Karpas-422 (cell line): ENCODE measurements at regions not wholly inside any gene's neighbourhood (a gene's known extent, or its start where the extent isn't known, plus 50 kb on each side); places are given as distances from the start of the nearest gene placed in this dataset.

Experiments used
- DNase-seq: peaks from one replicate; pipeline ENCODE4 v3.0.0-alpha.2; 2015
- H2AFZ ChIP-seq: fragments of 200-600 bp; sonication (generic); 2 replicates; pipeline ENCODE4 v1.6.1; 2014; ENCODE audit warnings: antibody characterized with exemption, low read length, mixed read lengths
- H3K27ac ChIP-seq: fragments of 200-600 bp; sonication (generic); 2 replicates; pipeline ENCODE4 v1.5.1; 2014; ENCODE audit warnings: mild to moderate bottlenecking, low read length, moderate library complexity
- H3K27me3 ChIP-seq: fragments of 200-600 bp; sonication (generic); 2 replicates; pipeline ENCODE4 v1.6.1; 2014; ENCODE audit warnings: low read length, mixed read lengths
- H3K36me3 ChIP-seq: fragments of 200-600 bp; sonication (generic); 2 replicates; pipeline ENCODE4 v1.6.1; 2014; ENCODE audit warnings: low read length, mixed read lengths; ENCODE audit not compliant: insufficient read depth
- H3K4me1 ChIP-seq: fragments of 200-600 bp; sonication (generic); 2 replicates; pipeline ENCODE4 v1.6.1; 2014; ENCODE audit warnings: mild to moderate bottlenecking, low read length, mixed read lengths
- H3K4me2 ChIP-seq: fragments of 200-600 bp; sonication (generic); 2 replicates; pipeline ENCODE4 v1.6.1; 2014; ENCODE audit warnings: low read length, low read depth, mild to moderate bottlenecking; ENCODE audit not compliant: poor library complexity, severe bottlenecking
- H3K4me3 ChIP-seq: fragments of 200-600 bp; sonication (generic); 2 replicates; pipeline ENCODE4 v1.5.1; 2014; ENCODE audit warnings: mild to moderate bottlenecking, antibody characterized with exemption, low read length, mixed read lengths
- H3K79me2 ChIP-seq: fragments of 200-600 bp; sonication (generic); 2 replicates; pipeline ENCODE4 v1.6.1; 2014; ENCODE audit warnings: mild to moderate bottlenecking, low read length, mixed read lengths
- H3K9ac ChIP-seq: fragments of 200-600 bp; sonication (generic); 2 replicates; pipeline ENCODE4 v1.6.0; 2014; ENCODE audit warnings: low read length
- H3K9me2 ChIP-seq: fragments of 200-600 bp; sonication (generic), shearing (Covaris generic); replicated peaks from 2 replicates; pipeline ENCODE4 v1.6.0; 2014; ENCODE audit warnings: mild to moderate bottlenecking, low read length, moderate library complexity; ENCODE audit not compliant: insufficient read depth
- H3K9me3 ChIP-seq: fragments of 300-700, 200-600 bp; sonication (generic); 2 replicates; pipeline ENCODE4 v1.6.1; 2014; ENCODE audit warnings: low read length, mixed read lengths
- H4K20me1 ChIP-seq: fragments of 200-600 bp; sonication (generic); 2 replicates; pipeline ENCODE4 v1.6.1; 2014; ENCODE audit warnings: mild to moderate bottlenecking, antibody characterized with exemption, low read length, low read depth; ENCODE audit not compliant: insufficient read depth

- Histone ChIP-seq H3K9me2 (no peaks in the 10 kb centered on the region), H3K27ac (no peak overlapping the region), H3K9me3 (no peaks in the 10 kb centered on the region), H3K4me2 (no peak overlapping the region), H2AFZ (no peak overlapping the region), H3K36me3 (no peaks in the 10 kb centered on the region), H3K9ac (no peak overlapping the region), H3K4me1 (no peaks in the 10 kb centered on the region), H3K27me3 (no peaks in the 10 kb centered on the region), H3K79me2 (no peaks in the 10 kb centered on the region), H4K20me1 (no peaks in the 10 kb centered on the region), H3K4me3 (no peak overlapping the region)
- DNase-seq, result no peak
These were observed 90.5 kb upstream of the ZNF32 start for GRCh38 chr10:43739161-43739560.

GRCh38 chr10:43737003-43737402 is 88.3 kb upstream of the ZNF32 start:
- no peak for DNase-seq
- no peak overlapping the region for H3K4me3 ChIP-seq
- H3K27ac ChIP-seq, result no peak overlapping the region

GRCh38 chr10:43735907-43736306 is 87.2 kb upstream of the ZNF32 start:
- Histone ChIP-seq H3K9ac (no peak overlapping the region), H3K79me2 (no peaks in the 10 kb centered on the region), H2AFZ (no peak overlapping the region), H3K27me3 (no peaks in the 10 kb centered on the region), H3K9me3 (no peaks in the 10 kb centered on the region), H3K9me2 (no peaks in the 10 kb centered on the region), H4K20me1 (no peaks in the 10 kb centered on the region), H3K4me3 (no peak overlapping the region), H3K27ac (no peak overlapping the region), H3K4me2 (no peak overlapping the region), H3K36me3 (no peaks in the 10 kb centered on the region), H3K4me1 (no peaks in the 10 kb centered on the region)
- DNase-seq, result no peak

More at GRCh38 chr10:43737003-43737402, 88.3 kb upstream of the ZNF32 start:
- Histone ChIP-seq H2AFZ (no peak overlapping the region), H3K27me3 (no peaks in the 10 kb centered on the region), H3K36me3 (no peaks in the 10 kb centered on the region), H4K20me1 (no peaks in the 10 kb centered on the region), H3K9me3 (no peaks in the 10 kb centered on the region), H3K4me2 (no peak overlapping the region), H3K79me2 (no peaks in the 10 kb centered on the region), H3K9me2 (no peaks in the 10 kb centered on the region), H3K9ac (no peak overlapping the region), H3K4me1 (no peaks in the 10 kb centered on the region)

GRCh38 chr10:43734716-43735115 is 86.0 kb upstream of the ZNF32 start:
- Histone ChIP-seq H3K27ac (no peak overlapping the region), H3K4me2 (no peak overlapping the region), H3K9me3 (no peaks in the 10 kb centered on the region), H3K9ac (no peak overlapping the region), H4K20me1 (no peaks in the 10 kb centered on the region), H3K36me3 (no peaks in the 10 kb centered on the region), H3K27me3 (no peaks in the 10 kb centered on the region), H3K79me2 (no peaks in the 10 kb centered on the region), H2AFZ (no peak overlapping the region), H3K9me2 (no peaks in the 10 kb centered on the region), H3K4me3 (no peak overlapping the region), H3K4me1 (no peaks in the 10 kb centered on the region)
- DNase-seq, result no peak

- Histone ChIP-seq H3K9me3 (no peaks in the 10 kb centered on the region), H3K4me3 (no peak overlapping the region), H3K79me2 (no peaks in the 10 kb centered on the region), H3K27ac (no peak overlapping the region), H3K27me3 (no peaks in the 10 kb centered on the region), H3K4me1 (no peaks in the 10 kb centered on the region), H3K36me3 (no peaks in the 10 kb centered on the region), H3K4me2 (no peak overlapping the region), H3K9me2 (no peaks in the 10 kb centered on the region), H2AFZ (no peak overlapping the region), H3K9ac (no peak overlapping the region), H4K20me1 (no peaks in the 10 kb centered on the region)
- no peak for DNase-seq
These were observed 82.8 kb upstream of the ZNF32 start for GRCh38 chr10:43731486-43731885.

GRCh38 chr10:43728425-43728824 is 79.7 kb upstream of the ZNF32 start:
- Histone ChIP-seq H3K4me2 (no peak overlapping the region), H3K9me2 (no peaks in the 10 kb centered on the region), H3K79me2 (no peaks in the 10 kb centered on the region), H3K4me1 (no peaks in the 10 kb centered on the region), H3K9me3 (no peaks in the 10 kb centered on the region), H3K27me3 (no peaks in the 10 kb centered on the region), H3K27ac (no peak overlapping the region), H2AFZ (no peak overlapping the region), H3K4me3 (no peak overlapping the region), H3K36me3 (no peaks in the 10 kb centered on the region), H3K9ac (no peak overlapping the region), H4K20me1 (no peaks in the 10 kb centered on the region)
- DNase-seq, result no peak

- H3K4me2 ChIP-seq, result no peak overlapping the region
- H3K9me3 ChIP-seq, result no peaks in the 10 kb centered on the region
- no peak overlapping the region for H3K4me3 ChIP-seq
- no peak overlapping the region for H2AFZ ChIP-seq
- DNase-seq, result no peak
- H3K4me1 ChIP-seq, result no peaks in the 10 kb centered on the region
- H3K9ac ChIP-seq, result no peak overlapping the region
- no peaks in the 10 kb centered on the region for H3K27me3 ChIP-seq
- H3K79me2 ChIP-seq, result no peaks in the 10 kb centered on the region
- no peaks in the 10 kb centered on the region for H3K9me2 ChIP-seq
- H3K27ac ChIP-seq, result no peak overlapping the region
- no peaks in the 10 kb centered on the region for H4K20me1 ChIP-seq
- no peaks in the 10 kb centered on the region for H3K36me3 ChIP-seq
These were observed 79.3 kb upstream of the ZNF32 start for GRCh38 chr10:43727935-43728334.

- H3K4me3 ChIP-seq, result no peak overlapping the region
- no peak overlapping the region for H3K9ac ChIP-seq
- H3K36me3 ChIP-seq, result no peaks in the 10 kb centered on the region
- no peaks in the 10 kb centered on the region for H3K27me3 ChIP-seq
- DNase-seq, result no peak
- H4K20me1 ChIP-seq, result no peaks in the 10 kb centered on the region
- peaks cover 2% of the 10 kb centered on the region; the same call in 1 of the 2 replicates for H3K4me1 ChIP-seq
- no peak overlapping the region for H3K27ac ChIP-seq
- no peaks in the 10 kb centered on the region for H3K79me2 ChIP-seq
- no peak overlapping the region for H3K4me2 ChIP-seq
- no peaks in the 10 kb centered on the region for H3K9me2 ChIP-seq
- no peaks in the 10 kb centered on the region for H3K9me3 ChIP-seq
- no peak overlapping the region for H2AFZ ChIP-seq
These were observed 66.7 kb upstream of the ZNF32 start for GRCh38 chr10:43715334-43715733.
